HepG2 (cell line): ENCODE measurements at regions not wholly inside any gene's neighbourhood (a gene's known extent, or its start where the extent isn't known, plus 50 kb on each side); places are given as distances from the start of the nearest gene placed in this dataset.
A peak's percentile ranks its signal among the peaks of the same experiment; 100 is the strongest.
"Not testable (repeated sequence)": the region's sequence is repeated elsewhere in the genome, so short reads cannot be mapped to it uniquely, and the experiment has no call there.

Source experiments
- ATAC-seq: fragments of 200-7000 bp; cut with Tn5 transposase; 3 replicates; pipeline ENCODE4 v1.9.1; 2020; ENCODE audit warnings: mild to moderate bottlenecking, moderate library complexity
- BruUV-seq: library from RNA; stranded (reverse); fragments of 400-500 nt; replicated peaks from 2 replicates; lab custom pipeline; 2021; lab: Mats Ljungman, UMichigan
- CTCF ChIA-PET: fragments of 300-600 bp; formaldehyde crosslinking; extraction: SDS; loops from one replicate; lab custom pipeline; 2021; ENCODE audit warnings: low total read pairs, inconsistent platforms, low intra/inter-chr PET ratio; lab: Yijun Ruan, JAX
- POLR2A ChIA-PET: fragments of 350-600 bp; sonication (Branson Sonifier 250); formaldehyde crosslinking; loops from one replicate; lab custom pipeline; 2020; ENCODE audit warnings: antibody characterized with exemption, inconsistent platforms; lab: Yijun Ruan, JAX
- DNase-seq: peaks from one replicate; pipeline ENCODE4 v3.0.0-alpha.2; 2015; ENCODE audit warnings: low spot score
- FAIRE-seq: peaks from 3 replicates; lab custom pipeline; 2011; peaks lifted over from hg19 to GRCh38; lab: Jason Lieb, UNC
- H2AFZ ChIP-seq: one replicate; pipeline ENCODE4 v1.6.1; 2011; ENCODE audit warnings: low read length, inconsistent platforms
- H3K27ac ChIP-seq: fragments of 300-600 bp; 3 replicates; pipeline ENCODE4 v1.8.0; 2011; ENCODE audit warnings: mixed run types, mild to moderate bottlenecking, mixed read lengths, low read length, inconsistent platforms; ENCODE audit not compliant: insufficient read depth; ENCODE audit errors: extremely low read length
- H3K27me3 ChIP-seq, 2 experiments: fragments of 200-600 bp in 1 of 2; 2 replicates in 1 of 2; 3 replicates in 1 of 2; pipeline versions ENCODE4 v1.6.0 to v1.8.0; 2011; ENCODE audit warnings: low read length in 2 of 2, mild to moderate bottlenecking in 2 of 2, moderate library complexity in 2 of 2, inconsistent platforms in 1 of 2; ENCODE audit not compliant: insufficient read depth in 2 of 2, control insufficient read depth in 1 of 2
- H3K36me3 ChIP-seq, 2 experiments: fragments of 200-600 bp in 1 of 2; replicated peaks in 1 of 2; 2 replicates in 1 of 2; 3 replicates in 1 of 2; pipeline versions ENCODE4 v1.5.1 to v1.8.0; 2011; ENCODE audit warnings: low read length in 2 of 2, inconsistent platforms in 1 of 2; ENCODE audit not compliant: insufficient read depth in 2 of 2, control insufficient read depth in 1 of 2
- H3K4me1 ChIP-seq: 2 replicates; pipeline ENCODE4 v1.5.1; 2012; ENCODE audit warnings: low read length, inconsistent platforms; ENCODE audit not compliant: insufficient read depth
- H3K4me2 ChIP-seq: 2 replicates; pipeline ENCODE4 v1.6.0; 2011; ENCODE audit warnings: low read depth, low read length, inconsistent platforms
- H3K4me3 ChIP-seq, 3 experiments: fragments of 200-600 bp in 1 of 3; sonication (generic), shearing (Covaris generic) in 1 of 3; replicated peaks in 1 of 3; 2 replicates each; pipeline ENCODE4 v1.5.1; 2011 to 2016; ENCODE audit warnings: low read length in 3 of 3, inconsistent platforms in 2 of 3, low read depth in 2 of 3, mild to moderate bottlenecking in 2 of 3, control low read depth in 1 of 3, mixed read lengths in 1 of 3; ENCODE audit not compliant: insufficient read depth in 1 of 3
- H3K79me2 ChIP-seq: one replicate; pipeline ENCODE4 v1.6.1; 2011; ENCODE audit warnings: low read length, inconsistent platforms; ENCODE audit not compliant: insufficient read depth
- H3K9ac ChIP-seq: 2 replicates; pipeline ENCODE4 v1.6.0; 2011; ENCODE audit warnings: mild to moderate bottlenecking, low read depth, low read length, inconsistent platforms; ENCODE audit not compliant: insufficient read depth
- H3K9me3 ChIP-seq: 2 replicates; pipeline ENCODE4 v1.5.1; 2012; ENCODE audit warnings: mild to moderate bottlenecking, low read length
- H4K20me1 ChIP-seq: 2 replicates; pipeline ENCODE4 v1.6.0; 2011; ENCODE audit warnings: inconsistent platforms, mild to moderate bottlenecking, low read length, moderate library complexity; ENCODE audit not compliant: insufficient read depth
- CEBPG ChIP-seq: IDR thresholded peaks from 2 replicates; pipeline ENCODE4 v1.6.1; 2016
- FOXA1 ChIP-seq, 2 experiments: fragments of 450-650 bp in 1 of 2; sonication (generic) in 1 of 2; formaldehyde crosslinking in 1 of 2; IDR thresholded peaks; 2 replicates each; pipeline versions ENCODE4 v1.4.0 to v1.6.1; 2016 to 2020; ENCODE audit warnings: missing genetic modification reagents in 1 of 2
- HOXA3 ChIP-seq: sonication (generic); formaldehyde crosslinking; IDR thresholded peaks from 2 replicates; pipeline ENCODE4 v1.5.0; 2020; ENCODE audit warnings: missing genetic modification reagents
- POGZ ChIP-seq: sonication (generic); formaldehyde crosslinking; IDR thresholded peaks from 2 replicates; pipeline ENCODE4 v1.4.0; 2020; ENCODE audit warnings: mild to moderate bottlenecking, missing genetic modification reagents
- RXRB ChIP-seq: IDR thresholded peaks from 2 replicates; pipeline ENCODE4 v1.6.1; 2016; ENCODE audit warnings: borderline replicate concordance, missing genetic modification reagents, missing compliant biosample characterization
- THRA ChIP-seq: sonication (generic); formaldehyde crosslinking; IDR thresholded peaks from 2 replicates; pipeline ENCODE4 v1.4.0; 2020; ENCODE audit warnings: missing genetic modification reagents, borderline replicate concordance
- ZC3H4 ChIP-seq: sonication (generic); formaldehyde crosslinking; IDR thresholded peaks from 2 replicates; pipeline ENCODE4 v1.4.0; 2020; ENCODE audit warnings: missing genetic modification reagents, borderline replicate concordance
- ZMYM4 ChIP-seq: sonication (generic); formaldehyde crosslinking; IDR thresholded peaks from 2 replicates; pipeline ENCODE4 v1.8.1; 2023; ENCODE audit warnings: mild to moderate bottlenecking, missing genetic modification reagents
- ZNF329 ChIP-seq: sonication (generic); formaldehyde crosslinking; IDR thresholded peaks from 2 replicates; pipeline ENCODE4 v1.9.0; 2021; ENCODE audit warnings: low read depth, mild to moderate bottlenecking, missing genetic modification reagents
- ZNF687 ChIP-seq: sonication (generic); formaldehyde crosslinking; IDR thresholded peaks from 2 replicates; pipeline ENCODE4 v1.5.1; 2020; ENCODE audit warnings: mild to moderate bottlenecking, missing genetic modification reagents, moderate library complexity
- ZSCAN5A ChIP-seq: sonication (generic); formaldehyde crosslinking; IDR thresholded peaks from 2 replicates; pipeline ENCODE4 v1.8.0; 2022; ENCODE audit warnings: mild to moderate bottlenecking, missing genetic modification reagents, borderline replicate concordance
- WGBS: methylation state at CpG from one replicate; pipeline ENCODE4 v1.1.6; 2017; ENCODE audit warnings: low lambda C conversion rate; 5-methylcytosine and 5-hydroxymethylcytosine counted together
- in situ Hi-C: cut with HindIII; loops from 2 replicates; pipeline ENCODE4 v1.10.0; 2017; ENCODE audit warnings: low pct_unique_long_range_greater_than_20kb; ENCODE audit not compliant: extremely low pct_ligation_motif_present
- intact Hi-C: fragments of 100-400 bp; cut with micrococcal nuclease; formaldehyde crosslinking; loops from one replicate; pipeline ENCODE4 v1.10.0; 2022; ENCODE audit not compliant: unreplicated experiment

GRCh38 chr7:104059837-104060236 lies 70.4 kb upstream of the RELN start:
- H3K9me3 ChIP-seq, H3K79me2 ChIP-seq, H2AFZ ChIP-seq, H3K4me3 ChIP-seq: not testable (repeated sequence)
- H3K4me1 ChIP-seq: peaks cover 64% of the 10 kb centered on the region
- peak; percentile 51; the same call in 1 of the 2 replicates for TF ChIP-seq RXRB (CRISPR knock-in tag)
- TF ChIP-seq THRA: peak; percentile 79; the same call in 1 of the 2 replicates
- TF ChIP-seq, all 625 proteins: peak for 2; not testable (repeated sequence) for 623
- DNase-seq, BruUV-seq, ATAC-seq, H3K9ac ChIP-seq, H3K27ac ChIP-seq, CTCF ChIA-PET, intact Hi-C loops, in situ Hi-C loops, H3K27me3 ChIP-seq, H4K20me1 ChIP-seq, H3K36me3 ChIP-seq, FAIRE-seq: not testable (repeated sequence)
- WGBS: 75% methylated on average over 8 of the region's 8 CpGs
- H3K4me2 ChIP-seq: peak overlapping the region; percentile 53; the same call in 1 of the 2 replicates
- POLR2A ChIA-PET: interaction anchor here (1.1 to 2.4 kb wide), 5 partner anchors 9 to 73 kb away, joined by 3 to 6 read pairs (median 4); partner anchors contain the start of gene RELN

GRCh38 chr7:104059103-104059502 lies 69.6 kb upstream of the RELN start:
- no peaks in the 10 kb centered on the region for H3K36me3 ChIP-seq
- peak; percentile 96 for ATAC-seq
- H3K9me3 ChIP-seq: 0 out of 2 replicates have a peak, but pooled peaks cover 4% of the 10 kb centered on the region
- H3K9ac ChIP-seq: no peak overlapping the region
- no peaks in the 10 kb centered on the region for H3K79me2 ChIP-seq
- peak overlapping the region; percentile 53 for H3K4me2 ChIP-seq
- no peak overlapping the region for H3K4me3 ChIP-seq
- peak; percentile 67 for DNase-seq
- CTCF ChIA-PET: no interaction called here
- peak overlapping the region; percentile 6 for H3K27ac ChIP-seq
- no peaks in the 10 kb centered on the region for H4K20me1 ChIP-seq
- no TSS peak for BruUV-seq
- FAIRE-seq: peak; percentile 71
- H3K4me1 ChIP-seq: peaks cover 65% of the 10 kb centered on the region
- intact Hi-C loops: no loop called here
- in situ Hi-C loops: no loop called here
- POLR2A ChIA-PET: interaction anchor here (0.6 to 2.4 kb wide), 8 partner anchors 8 to 71 kb away, joined by 3 to 6 read pairs (median 3); partner anchors contain the start of gene RELN
- H2AFZ ChIP-seq: no peak overlapping the region
- WGBS: 14% methylated on average over 3 of the region's 5 CpGs
- H3K27me3 ChIP-seq: no peaks in the 10 kb centered on the region
- peak; percentile 46 for TF ChIP-seq ZNF687 (CRISPR knock-in tag)
- no peak for TF ChIP-seq FOXA1 (IDR thresholded peaks at IDR 0.05)
- peak; percentile 86 for TF ChIP-seq FOXA1 (CRISPR knock-in tag; IDR thresholded peaks at IDR 0.05)
- TF ChIP-seq POGZ (CRISPR knock-in tag): peak; percentile 26; the same call in 1 of the 2 replicates
- TF ChIP-seq HOXA3: peak; percentile 31; the same call in 1 of the 2 replicates
- TF ChIP-seq ZSCAN5A: 0 out of 2 replicates have a peak, but pooled peaks have one; percentile 28
- no peak for TF ChIP-seq ZNF329
- peak; percentile 79 for TF ChIP-seq ZMYM4 (CRISPR knock-in tag)
- TF ChIP-seq CEBPG (CRISPR knock-in tag): 0 out of 2 replicates have a peak, but pooled peaks have one; percentile 4
- no peak for TF ChIP-seq ZC3H4
